ENCODE measurements at regions not wholly inside any gene's neighbourhood (a gene's known extent, or its start where the extent isn't known, plus 50 kb on each side); places are given as distances from the start of the nearest gene placed in this dataset.

- FAIRE-seq (no peak), ATAC-seq (no peak), DNase-seq (ENCODE audit: low read depth, low spot score) (no peak)
- Histone ChIP-seq H3K4me3 (no peak overlapping the region), H3K27me3 (replicated peaks in 1 of 2; ENCODE audit: control insufficient read depth in 2 of 2, insufficient read depth in 2 of 2, low read length in 1 of 2) (no peaks in the 10 kb centered on the region), H3K9ac (ENCODE audit: control insufficient read depth, insufficient read depth, low read length) (no peak overlapping the region), H3K9me3 (replicated peaks; ENCODE audit: control insufficient read depth, insufficient read depth, low read length) (no peaks in the 10 kb centered on the region), H3K27ac (ENCODE audit: control insufficient read depth, insufficient read depth) (no peak overlapping the region), H3K79me2 (ENCODE audit: control insufficient read depth, insufficient read depth, low read length) (no peaks in the 10 kb centered on the region), H4K20me1 (ENCODE audit: control insufficient read depth, insufficient read depth) (no peaks in the 10 kb centered on the region), H2AFZ (ENCODE audit: control insufficient read depth, low read depth, low read length) (no peak overlapping the region), H3K36me3 (ENCODE audit: control insufficient read depth in 2 of 2, insufficient read depth in 2 of 2, low read length in 1 of 2) (no peaks in the 10 kb centered on the region), H3K4me2 (ENCODE audit: control insufficient read depth, insufficient read depth) (no peak overlapping the region), H3K4me1 (ENCODE audit: control insufficient read depth, insufficient read depth, low read length) (no peaks in the 10 kb centered on the region)
- WGBS (ENCODE audit: insufficient coverage, insufficient replicate concordance, low lambda C conversion rate, missing lambda C conversion rate): 28% methylated on average over 3 of the region's 3 CpGs
- CTCF ChIA-PET: no interaction called here
- SMC1A ChIA-PET (ENCODE audit: uncharacterized antibody, unreplicated experiment): no interaction called here
- POLR2A ChIA-PET: no interaction called here
- in situ Hi-C loops (cut with MboI): no loop called here
- TF ChIP-seq RBBP5 (conservative IDR thresholded peaks at IDR 0.05) (no peak), POLR2AphosphoS2 (IDR thresholded peaks at IDR 0.05; ENCODE audit: low read depth, low read length) (no peak), SMAD1 (IDR thresholded peaks at IDR 0.05; ENCODE audit: low read depth, partially characterized antibody) (no peak), E2F4 (IDR thresholded peaks at IDR 0.05; ENCODE audit: low read depth, low read length) (no peak), ATF3 (IDR thresholded peaks at IDR 0.05; ENCODE audit: borderline replicate concordance, extremely low read depth, low read depth, low read length) (no peak), ZNF274 (IDR thresholded peaks at IDR 0.05; ENCODE audit: insufficient read depth, insufficient read length) (no peak), GABPA (IDR thresholded peaks at IDR 0.05; ENCODE audit: low read depth) (no peak), SMAD5 (IDR thresholded peaks at IDR 0.05; ENCODE audit: low read depth) (no peak), KAT2A (conservative IDR thresholded peaks at IDR 0.05; ENCODE audit: control insufficient read depth, low read depth, low read length) (no peak), RELA (IDR thresholded peaks at IDR 0.05; ENCODE audit: borderline replicate concordance, partially characterized antibody) (no peak), MTA2 (IDR thresholded peaks at IDR 0.05; ENCODE audit: low read depth) (no peak), PRDM15 (CRISPR knock-in tag; IDR thresholded peaks at IDR 0.05) (no peak), SP1 (IDR thresholded peaks at IDR 0.05; ENCODE audit: low read depth, low read length) (no peak), RUNX3 (IDR thresholded peaks at IDR 0.05; ENCODE audit: low read length) (no peak), POU2F2 (IDR thresholded peaks at IDR 0.05; ENCODE audit: borderline replicate concordance, low read depth, low read length) (no peak), JUNB (IDR thresholded peaks at IDR 0.05) (no peak), IRF4 (IDR thresholded peaks at IDR 0.05; ENCODE audit: low read depth, low read length) (no peak), SREBF2 (IDR thresholded peaks at IDR 0.05; ENCODE audit: low read length) (no peak)
- BruUV-seq (replicated peaks): no TSS peak
- RAD21 ChIA-PET (ENCODE audit: unreplicated experiment): no interaction called here
- intact Hi-C loops (cut with micrococcal nuclease; ENCODE audit: unreplicated experiment): no loop called here
Measured at GRCh38 chr5:125045646-125046045, 299.2 kb upstream of the ZNF608 start.

Data from GM12878 (cell line).